ENCODE measurements at regions not wholly inside any gene's neighbourhood (a gene's known extent, or its start where the extent isn't known, plus 50 kb on each side); places are given as distances from the start of the nearest gene placed in this dataset.

GRCh38 chr5:15170173-15170572, 298.6 kb upstream of the ANKH start:
- Histone ChIP-seq H3K27ac (no peak overlapping the region), H3K4me3 (no peak overlapping the region), H3K27me3 (no peaks in the 10 kb centered on the region), H3K9me3 (no peaks in the 10 kb centered on the region), H3K4me1 (no peaks in the 10 kb centered on the region), H3K36me3 (no peaks in the 10 kb centered on the region)
- intact Hi-C loops (cut with DNase I; ENCODE audit: low total_unique reads): no loop called here
- in situ Hi-C loops (cut with MboI; ENCODE audit: low sequenced_read_pairs in 4 of 4): no loop called here
- ATAC-seq: no peak
- no peak for DNase-seq
- TF ChIP-seq CTCF (IDR thresholded peaks at IDR 0.05 in 4 of 5, conservative IDR thresholded peaks at IDR 0.05 in 1 of 5) (no peak), POLR2A (IDR thresholded peaks at IDR 0.05) (no peak)

- TF ChIP-seq CTCF (IDR thresholded peaks at IDR 0.05 in 4 of 5, conservative IDR thresholded peaks at IDR 0.05 in 1 of 5) (no peak), POLR2A (IDR thresholded peaks at IDR 0.05) (no peak)
- Histone ChIP-seq H3K36me3 (no peaks in the 10 kb centered on the region), H3K9me3 (no peaks in the 10 kb centered on the region), H3K27ac (no peak overlapping the region), H3K4me3 (no peak overlapping the region), H3K27me3 (no peaks in the 10 kb centered on the region), H3K4me1 (no peaks in the 10 kb centered on the region)
- in situ Hi-C loops (cut with MboI; ENCODE audit: low sequenced_read_pairs in 4 of 4) (no loop called here), intact Hi-C loops (cut with DNase I; ENCODE audit: low total_unique reads) (no loop called here)
- DNase-seq: no peak
- no peak for ATAC-seq
Observed at GRCh38 chr5:15168358-15168757, 296.8 kb upstream of the ANKH start.

GRCh38 chr5:15160091-15160490, 288.5 kb upstream of the ANKH start:
- Histone ChIP-seq H3K36me3 (no peaks in the 10 kb centered on the region), H3K27me3 (no peaks in the 10 kb centered on the region), H3K4me3 (no peak overlapping the region), H3K27ac (no peak overlapping the region), H3K4me1 (no peaks in the 10 kb centered on the region), H3K9me3 (no peaks in the 10 kb centered on the region)
- no peak for TF ChIP-seq POLR2A (IDR thresholded peaks at IDR 0.05)
- no peak for TF ChIP-seq CTCF (IDR thresholded peaks at IDR 0.05 in 4 of 5, conservative IDR thresholded peaks at IDR 0.05 in 1 of 5)
- intact Hi-C loops (cut with DNase I; ENCODE audit: low total_unique reads): no loop called here
- in situ Hi-C loops (cut with MboI; ENCODE audit: low sequenced_read_pairs in 4 of 4): no loop called here
- ATAC-seq: no peak
- DNase-seq: no peak

- in situ Hi-C loops (cut with MboI; ENCODE audit: low sequenced_read_pairs in 4 of 4): no loop called here
- no peak for ATAC-seq
- Histone ChIP-seq H3K9me3 (no peaks in the 10 kb centered on the region), H3K4me3 (no peak overlapping the region), H3K27me3 (no peaks in the 10 kb centered on the region), H3K36me3 (no peaks in the 10 kb centered on the region), H3K4me1 (no peaks in the 10 kb centered on the region), H3K27ac (no peak overlapping the region)
- no peak for DNase-seq
- intact Hi-C loops (cut with DNase I; ENCODE audit: low total_unique reads): no loop called here
- TF ChIP-seq POLR2A (IDR thresholded peaks at IDR 0.05): no peak
- no peak for TF ChIP-seq CTCF (IDR thresholded peaks at IDR 0.05 in 4 of 5, conservative IDR thresholded peaks at IDR 0.05 in 1 of 5)
Observed at GRCh38 chr5:15159606-15160005, 288.0 kb upstream of the ANKH start.

GRCh38 chr5:15142458-15142857, 270.9 kb upstream of the ANKH start:
- Histone ChIP-seq H3K4me3 (no peak overlapping the region), H3K4me1 (no peaks in the 10 kb centered on the region), H3K27me3 (no peaks in the 10 kb centered on the region), H3K36me3 (no peaks in the 10 kb centered on the region), H3K27ac (no peak overlapping the region), H3K9me3 (no peaks in the 10 kb centered on the region)
- in situ Hi-C loops (cut with MboI; ENCODE audit: low sequenced_read_pairs in 4 of 4): no loop called here
- TF ChIP-seq CTCF (IDR thresholded peaks at IDR 0.05 in 4 of 5, conservative IDR thresholded peaks at IDR 0.05 in 1 of 5) (no peak), POLR2A (IDR thresholded peaks at IDR 0.05) (no peak)
- intact Hi-C loops (cut with DNase I; ENCODE audit: low total_unique reads): no loop called here
- no peak for DNase-seq
- ATAC-seq: no peak
